ENCODE measurements at regions not wholly inside any gene's neighbourhood (a gene's known extent, or its start where the extent isn't known, plus 50 kb on each side); places are given as distances from the start of the nearest gene placed in this dataset.

GRCh38 chr5:88405783-88406182, 137.1 kb upstream of the TMEM161B start:
- TF ChIP-seq, protein P1, sequence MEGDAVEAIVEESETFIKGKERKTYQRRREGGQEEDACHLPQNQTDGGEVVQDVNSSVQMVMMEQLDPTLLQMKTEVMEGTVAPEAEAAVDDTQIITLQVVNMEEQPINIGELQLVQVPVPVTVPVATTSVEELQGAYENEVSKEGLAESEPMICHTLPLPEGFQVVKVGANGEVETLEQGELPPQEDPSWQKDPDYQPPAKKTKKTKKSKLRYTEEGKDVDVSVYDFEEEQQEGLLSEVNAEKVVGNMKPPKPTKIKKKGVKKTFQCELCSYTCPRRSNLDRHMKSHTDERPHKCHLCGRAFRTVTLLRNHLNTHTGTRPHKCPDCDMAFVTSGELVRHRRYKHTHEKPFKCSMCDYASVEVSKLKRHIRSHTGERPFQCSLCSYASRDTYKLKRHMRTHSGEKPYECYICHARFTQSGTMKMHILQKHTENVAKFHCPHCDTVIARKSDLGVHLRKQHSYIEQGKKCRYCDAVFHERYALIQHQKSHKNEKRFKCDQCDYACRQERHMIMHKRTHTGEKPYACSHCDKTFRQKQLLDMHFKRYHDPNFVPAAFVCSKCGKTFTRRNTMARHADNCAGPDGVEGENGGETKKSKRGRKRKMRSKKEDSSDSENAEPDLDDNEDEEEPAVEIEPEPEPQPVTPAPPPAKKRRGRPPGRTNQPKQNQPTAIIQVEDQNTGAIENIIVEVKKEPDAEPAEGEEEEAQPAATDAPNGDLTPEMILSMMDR (IDR thresholded peaks at IDR 0.05): no peak
- TF ChIP-seq POLR2A (IDR thresholded peaks at IDR 0.05): no peak
